ENCODE measurements at regions not wholly inside any gene's neighbourhood (a gene's known extent, or its start where the extent isn't known, plus 50 kb on each side); places are given as distances from the start of the nearest gene placed in this dataset.

DNA sequence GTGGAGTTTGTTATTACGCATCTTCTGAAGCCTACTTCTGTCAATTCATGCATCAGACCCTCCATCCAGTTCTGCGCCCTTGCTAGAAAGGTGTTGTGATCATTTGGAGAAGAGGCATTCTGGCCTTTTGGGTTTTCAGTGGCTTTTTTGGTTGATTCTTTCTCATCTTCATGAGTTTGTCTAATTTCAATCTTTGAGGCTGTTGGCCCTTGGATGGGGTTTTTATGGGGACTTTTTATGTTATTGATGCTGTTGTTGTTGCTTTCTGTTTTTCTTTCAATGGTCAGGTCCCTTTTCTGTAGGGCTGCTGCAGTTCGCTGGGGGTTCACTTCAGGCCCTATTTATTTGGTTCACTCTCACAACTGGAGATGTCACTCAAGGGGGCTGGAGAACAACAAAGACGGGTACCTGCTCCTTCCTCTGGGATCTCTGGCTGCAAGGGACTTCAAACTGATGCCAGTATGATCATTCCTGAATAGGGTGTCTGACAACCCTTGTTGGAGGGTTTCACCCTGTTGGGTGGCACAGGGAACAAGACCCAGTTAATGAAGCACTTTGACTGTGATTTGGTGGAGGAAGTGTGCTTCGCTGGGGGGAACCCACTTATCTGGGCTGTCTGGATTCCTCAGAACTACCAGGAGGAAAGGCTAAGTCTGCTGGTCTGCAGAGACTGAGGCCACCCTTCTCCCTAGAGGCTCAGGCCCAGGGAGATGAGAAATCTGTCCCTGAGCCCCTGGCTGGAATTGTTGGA is 226.7 kb upstream of the PTGER4 start:
- TF ChIP-seq, protein P1, sequence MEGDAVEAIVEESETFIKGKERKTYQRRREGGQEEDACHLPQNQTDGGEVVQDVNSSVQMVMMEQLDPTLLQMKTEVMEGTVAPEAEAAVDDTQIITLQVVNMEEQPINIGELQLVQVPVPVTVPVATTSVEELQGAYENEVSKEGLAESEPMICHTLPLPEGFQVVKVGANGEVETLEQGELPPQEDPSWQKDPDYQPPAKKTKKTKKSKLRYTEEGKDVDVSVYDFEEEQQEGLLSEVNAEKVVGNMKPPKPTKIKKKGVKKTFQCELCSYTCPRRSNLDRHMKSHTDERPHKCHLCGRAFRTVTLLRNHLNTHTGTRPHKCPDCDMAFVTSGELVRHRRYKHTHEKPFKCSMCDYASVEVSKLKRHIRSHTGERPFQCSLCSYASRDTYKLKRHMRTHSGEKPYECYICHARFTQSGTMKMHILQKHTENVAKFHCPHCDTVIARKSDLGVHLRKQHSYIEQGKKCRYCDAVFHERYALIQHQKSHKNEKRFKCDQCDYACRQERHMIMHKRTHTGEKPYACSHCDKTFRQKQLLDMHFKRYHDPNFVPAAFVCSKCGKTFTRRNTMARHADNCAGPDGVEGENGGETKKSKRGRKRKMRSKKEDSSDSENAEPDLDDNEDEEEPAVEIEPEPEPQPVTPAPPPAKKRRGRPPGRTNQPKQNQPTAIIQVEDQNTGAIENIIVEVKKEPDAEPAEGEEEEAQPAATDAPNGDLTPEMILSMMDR (conservative IDR thresholded peaks at IDR 0.05; ENCODE audit: low read depth, low read length), result no peak
- TF ChIP-seq EZH2 (IDR thresholded peaks at IDR 0.05; ENCODE audit: low read length, unreplicated experiment) (no peak), EZH2phosphoT487 (IDR thresholded peaks at IDR 0.05; ENCODE audit: borderline replicate concordance, low read length) (no peak)
